GM19438 (cell line): ENCODE measurements at regions not wholly inside any gene's neighbourhood (a gene's known extent, or its start where the extent isn't known, plus 50 kb on each side); places are given as distances from the start of the nearest gene placed in this dataset.

ENCODE experiments used
- ATAC-seq: cut with Tn5 transposase; IDR thresholded peaks from one replicate; pipeline ENCODE4 v1.9.1; 2021; ENCODE audit warnings: low read depth; ENCODE audit not compliant: unreplicated experiment

- ATAC-seq = no peak
Observed at GRCh38 chr4:122516376-122516775, 59.9 kb upstream of the IL2 start.

- ATAC-seq = no peak
Observed at GRCh38 chr4:122514671-122515070, 58.1 kb upstream of the IL2 start.

GRCh38 chr4:122512430-122512829 is 55.9 kb upstream of the IL2 start:
- no peak for ATAC-seq

DNA sequence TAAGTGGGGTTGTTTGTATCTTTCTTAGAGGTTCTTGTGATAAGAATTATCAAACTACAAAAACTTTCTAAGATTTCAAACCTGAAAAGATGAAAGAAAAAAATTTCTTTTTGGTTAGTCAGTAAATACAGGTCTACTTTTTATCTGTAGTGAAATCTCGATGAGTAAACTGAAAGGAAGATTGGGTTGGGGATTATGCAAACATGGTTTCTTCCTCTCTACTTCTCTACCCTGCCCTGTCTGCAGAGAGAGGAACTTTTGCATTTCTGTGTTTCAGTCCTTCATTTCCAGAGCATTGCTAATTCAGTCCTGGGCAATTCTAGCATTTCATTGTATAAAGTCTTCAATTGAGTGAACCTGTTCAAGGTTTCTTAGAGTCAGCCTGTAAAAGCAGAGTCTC is 51.6 kb upstream of the IL2 start:
- no peak for ATAC-seq
